GM10266 (cell line): ENCODE measurements at regions not wholly inside any gene's neighbourhood (a gene's known extent, or its start where the extent isn't known, plus 50 kb on each side); places are given as distances from the start of the nearest gene placed in this dataset.

Experiments
- DNase-seq: peaks from one replicate; pipeline ENCODE4 v3.0.0; 2012; ENCODE audit errors: extremely low spot score
- CTCF ChIP-seq: IDR thresholded peaks from 2 replicates; pipeline ENCODE4 v1.5.1; 2012; ENCODE audit warnings: mild to moderate bottlenecking, low read depth; ENCODE audit not compliant: control insufficient read depth, insufficient read depth; ENCODE audit errors: missing control alignments

GRCh38 chr6:21305893-21306332, 287.6 kb upstream of the SOX4 start:
- TF ChIP-seq CTCF = no peak
- no peak for DNase-seq

GRCh38 chr6:21306546-21306945, 287.0 kb upstream of the SOX4 start:
- no peak for DNase-seq
- no peak for TF ChIP-seq CTCF

GRCh38 chr6:21309807-21310221, 283.7 kb upstream of the SOX4 start:
- TF ChIP-seq CTCF = no peak
- no peak for DNase-seq

- TF ChIP-seq CTCF = no peak
- no peak for DNase-seq
Measured at GRCh38 chr6:21310568-21311140, 282.9 kb upstream of the SOX4 start.

- no peak for DNase-seq
- TF ChIP-seq CTCF = no peak
Measured at GRCh38 chr6:21312118-21312517, 281.4 kb upstream of the SOX4 start.

GRCh38 chr6:21317642-21318041, 275.9 kb upstream of the SOX4 start:
- TF ChIP-seq CTCF = no peak
- DNase-seq = no peak

- TF ChIP-seq CTCF = no peak
- no peak for DNase-seq
Measured at GRCh38 chr6:21321076-21321475, 272.5 kb upstream of the SOX4 start.
